SW 1271 (cell line): ENCODE measurements at regions not wholly inside any gene's neighbourhood (a gene's known extent, or its start where the extent isn't known, plus 50 kb on each side); places are given as distances from the start of the nearest gene placed in this dataset.

Experiments
- DNase-seq, 2 experiments: peaks; one replicate each; lab custom pipeline; 2025; lab: John Stamatoyannopoulos, UW

- DNase-seq: no peak
Observed at GRCh38 chr20:24261351-24261750, 208.1 kb upstream of the SYNDIG1 start.

GRCh38 chr20:24257171-24257570 is 212.3 kb upstream of the SYNDIG1 start:
- no peak for DNase-seq

DNA sequence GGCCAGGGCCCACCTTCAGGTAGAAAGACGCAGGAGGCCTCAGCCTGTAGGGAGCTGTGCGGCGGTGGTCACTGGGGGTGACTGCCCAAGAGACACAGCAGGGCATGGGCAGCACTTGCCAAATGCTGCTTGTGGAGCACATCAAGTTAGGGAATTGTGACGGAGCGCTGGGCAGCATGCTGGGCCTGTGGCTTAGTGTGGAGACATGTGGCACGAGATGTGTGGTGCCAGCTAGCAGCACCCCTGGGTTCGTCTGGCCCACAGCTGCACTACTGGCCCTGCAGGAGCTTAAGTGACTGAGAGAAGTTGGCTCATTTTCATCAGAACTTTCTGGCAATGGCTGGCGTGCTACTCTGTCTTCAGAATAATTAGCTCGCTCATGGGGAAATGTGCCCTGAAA is 213.1 kb upstream of the SYNDIG1 start:
- DNase-seq: no peak

DNA sequence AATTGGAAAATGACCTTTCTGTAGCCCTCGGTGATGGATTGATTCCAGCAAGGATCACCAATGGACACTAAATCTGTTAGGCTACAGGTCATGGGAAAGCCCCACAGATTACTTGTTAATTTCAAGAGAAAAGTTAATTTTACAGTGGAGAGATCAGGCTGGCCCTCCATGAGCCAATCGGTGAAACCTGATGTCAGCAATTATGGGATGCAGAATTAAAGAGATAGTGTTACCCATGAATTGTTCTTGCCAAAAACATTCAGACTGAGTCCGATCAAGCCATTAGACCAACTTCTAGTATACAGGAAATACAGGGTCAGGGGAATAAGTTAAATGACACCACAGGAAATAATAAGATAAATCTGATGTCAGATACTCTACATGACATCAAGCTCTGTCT is 214.9 kb upstream of the SYNDIG1 start:
- DNase-seq: no peak

DNA sequence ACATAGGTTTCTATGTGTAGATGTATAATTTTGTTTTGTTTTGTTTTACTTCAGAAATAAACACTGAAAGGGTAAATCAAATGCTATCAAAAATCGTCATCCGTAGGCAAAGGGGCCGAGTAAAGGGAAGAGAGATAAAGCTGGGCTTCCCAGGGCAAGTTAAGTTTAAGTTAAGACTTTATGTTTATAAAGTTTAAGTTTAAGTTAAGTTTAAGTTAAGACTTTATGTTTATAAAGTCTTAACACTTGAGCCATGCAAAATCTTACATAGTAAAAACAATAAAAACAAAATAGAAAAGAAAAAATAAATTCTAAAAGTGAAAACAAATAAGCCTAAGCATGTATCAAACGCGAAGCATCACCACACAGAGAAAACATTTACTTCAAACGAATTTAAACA is 216.1 kb upstream of the SYNDIG1 start:
- no peak for DNase-seq

DNA sequence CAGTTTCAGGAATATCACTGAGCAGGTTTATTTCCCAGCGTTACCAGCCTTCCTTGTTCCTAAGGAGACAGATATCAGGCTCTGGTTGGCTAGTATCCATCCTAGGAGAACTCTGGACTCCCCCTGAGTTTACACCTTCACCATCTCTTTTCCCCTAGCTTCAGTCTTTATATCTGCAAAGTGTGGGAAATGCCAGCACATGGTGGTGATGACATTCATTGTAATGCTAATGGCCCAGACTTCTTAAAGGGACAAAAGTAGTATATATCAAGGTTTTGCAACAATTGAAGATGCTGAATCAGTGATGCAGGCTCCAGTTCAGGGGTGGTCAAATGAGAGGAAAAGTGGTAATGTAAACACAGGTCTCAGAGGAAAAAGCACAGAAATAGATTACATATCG is 224.3 kb upstream of the SYNDIG1 start:
- no peak for DNase-seq

GRCh38 chr20:24242763-24243162 is 226.7 kb upstream of the SYNDIG1 start:
- DNase-seq: no peak

GRCh38 chr20:24241466-24241865 is 228.0 kb upstream of the SYNDIG1 start:
- no peak for DNase-seq

- DNase-seq: no peak
Observed at GRCh38 chr20:24236963-24237362, 232.5 kb upstream of the SYNDIG1 start.

GRCh38 chr20:24236201-24236600 is 233.2 kb upstream of the SYNDIG1 start:
- no peak for DNase-seq

DNA sequence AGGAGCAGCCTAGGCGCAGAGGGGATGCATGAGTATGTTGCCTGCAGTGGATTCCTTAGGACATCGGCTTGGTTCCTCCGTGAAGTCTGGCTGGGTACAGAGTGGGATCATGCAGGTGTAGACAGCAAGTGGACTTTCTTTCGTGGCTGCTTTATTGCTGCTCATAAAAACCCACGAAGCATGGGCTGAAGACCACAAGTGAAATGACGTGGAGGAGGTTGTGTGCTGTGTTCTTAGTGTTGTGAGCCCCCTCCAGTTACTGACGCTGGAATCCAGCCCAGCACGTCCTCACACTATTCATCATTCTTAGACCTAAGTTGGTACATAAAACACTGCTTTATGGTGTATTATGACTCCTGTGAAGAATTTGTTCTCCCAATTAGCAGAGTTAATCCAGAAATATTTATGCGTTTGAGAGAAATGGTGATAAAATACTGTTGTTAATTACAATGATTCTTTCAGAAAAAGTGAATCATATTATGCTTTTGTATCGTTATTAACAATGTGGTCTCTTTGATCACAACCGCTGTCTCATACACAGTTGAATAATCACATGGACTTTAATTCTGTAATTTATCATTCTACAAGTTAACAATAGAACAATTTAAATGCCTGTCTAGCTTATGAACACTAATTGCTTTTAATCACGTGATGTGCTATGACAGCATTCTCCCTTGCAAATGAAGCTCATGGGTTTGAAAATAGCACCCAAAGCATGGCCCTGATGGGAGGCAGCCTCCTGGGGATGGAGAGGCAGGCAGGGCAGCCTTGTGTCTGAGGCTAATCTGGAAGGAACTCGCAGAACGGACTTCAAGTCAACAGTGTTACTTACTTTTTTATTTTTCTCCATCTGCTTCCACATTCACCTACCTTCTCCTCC is 233.9 kb upstream of the SYNDIG1 start:
- no peak for DNase-seq

DNA sequence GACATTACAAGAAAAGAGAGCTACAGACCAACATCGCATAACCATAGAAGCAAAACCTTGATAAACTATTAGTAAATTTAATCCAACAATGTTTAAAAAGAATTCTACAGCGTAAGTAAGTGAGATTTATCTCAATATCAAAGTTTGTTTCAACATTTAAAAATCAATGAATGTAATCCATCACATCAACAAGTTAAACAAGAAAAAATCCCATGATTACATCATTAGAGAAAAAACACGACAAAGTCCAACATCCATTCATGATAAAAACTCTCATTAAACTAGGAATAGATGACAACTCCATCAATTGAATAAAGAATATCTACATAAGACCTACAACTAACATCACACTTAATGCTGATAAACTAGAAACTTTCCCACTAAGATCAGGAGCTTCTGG is 239.0 kb upstream of the GGTLC1 start:
- DNase-seq: no peak

DNA sequence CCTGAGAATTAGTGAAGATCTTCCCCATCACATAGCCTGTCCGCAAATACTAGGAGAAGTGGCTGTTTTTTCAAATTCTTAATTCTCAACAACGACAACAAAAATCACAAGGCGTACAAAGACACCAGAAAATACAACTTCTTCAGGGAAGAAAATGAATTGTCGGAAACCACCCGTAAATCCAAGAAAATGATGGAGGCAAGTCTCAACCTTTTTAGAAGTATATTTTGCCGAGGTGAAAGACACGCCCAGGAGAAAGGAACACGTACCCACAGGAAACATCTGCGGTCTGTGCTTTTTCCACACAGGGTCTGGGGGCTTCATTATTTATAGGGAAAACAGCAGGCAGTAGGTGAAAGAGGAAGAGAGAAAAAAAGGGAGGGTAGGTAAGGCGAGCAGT is 223.9 kb upstream of the GGTLC1 start:
- no peak for DNase-seq

GRCh38 chr20:24211972-24212371 is 223.4 kb upstream of the GGTLC1 start:
- DNase-seq: no peak

DNA sequence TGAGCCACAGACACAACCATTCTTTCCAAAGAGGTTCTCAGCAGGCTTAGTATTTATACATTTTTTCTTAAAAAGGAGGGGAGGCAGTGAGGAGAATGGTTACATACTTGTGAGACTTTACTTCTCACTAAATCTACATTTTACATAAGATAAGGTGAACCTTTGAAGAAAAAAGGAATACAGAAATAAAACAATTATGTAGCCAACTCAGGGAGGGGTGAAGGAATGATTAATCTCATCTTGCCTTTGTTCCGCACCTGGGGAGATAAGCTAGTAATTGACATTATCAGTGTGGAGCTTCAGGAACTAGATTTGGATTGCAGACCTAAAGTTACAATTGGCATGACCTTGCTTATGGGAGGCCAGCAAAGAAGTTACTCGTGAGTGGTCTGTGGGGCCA is 221.8 kb upstream of the GGTLC1 start:
- DNase-seq: no peak

GRCh38 chr20:24208652-24209051 is 220.1 kb upstream of the GGTLC1 start:
- DNase-seq: peak in 1 of 2 experiments; percentile 10

GRCh38 chr20:24207803-24208300 is 219.3 kb upstream of the GGTLC1 start:
- no peak for DNase-seq

DNA sequence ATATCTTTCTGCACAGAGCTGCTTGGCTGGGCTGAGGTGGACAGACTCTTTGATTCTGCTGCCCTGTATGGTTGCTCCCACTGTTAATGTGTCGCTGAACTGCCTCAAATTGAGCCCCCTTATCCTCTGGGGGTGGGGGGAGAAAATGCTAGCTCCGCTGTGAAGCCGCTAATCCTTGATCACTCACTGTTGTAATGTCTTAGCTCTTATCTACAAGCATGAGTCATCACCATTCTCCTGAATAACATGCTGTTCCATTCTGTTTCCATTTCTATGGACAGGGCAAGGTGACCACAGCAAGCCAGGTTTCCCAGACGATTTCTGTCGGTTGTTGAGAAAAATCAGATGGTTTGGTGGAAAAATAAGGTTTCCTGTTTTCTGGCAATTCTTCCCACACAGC is 218.4 kb upstream of the GGTLC1 start:
- DNase-seq: no peak

- DNase-seq: no peak
Observed at GRCh38 chr20:24203526-24204183, 215.1 kb upstream of the GGTLC1 start.

DNA sequence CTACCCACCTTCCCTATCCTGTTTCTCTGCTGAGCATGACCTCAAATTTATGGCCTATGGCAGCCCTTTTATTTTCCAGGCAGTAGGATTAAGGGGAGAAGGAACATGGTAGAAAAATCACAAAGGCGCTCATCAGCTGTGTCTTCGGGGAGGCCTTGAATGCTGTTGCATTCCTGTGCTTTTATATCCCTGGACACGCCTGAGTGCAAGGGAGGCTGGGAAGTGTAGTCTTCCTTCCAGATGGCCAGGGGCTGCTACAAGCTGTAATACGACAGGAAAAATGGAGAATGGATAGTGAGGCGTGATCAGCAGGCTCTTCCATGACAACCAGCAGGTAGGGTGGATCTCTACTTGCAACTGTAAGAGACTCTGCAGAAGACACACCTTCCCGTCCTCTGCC is 210.9 kb upstream of the GGTLC1 start:
- DNase-seq: no peak

DNA sequence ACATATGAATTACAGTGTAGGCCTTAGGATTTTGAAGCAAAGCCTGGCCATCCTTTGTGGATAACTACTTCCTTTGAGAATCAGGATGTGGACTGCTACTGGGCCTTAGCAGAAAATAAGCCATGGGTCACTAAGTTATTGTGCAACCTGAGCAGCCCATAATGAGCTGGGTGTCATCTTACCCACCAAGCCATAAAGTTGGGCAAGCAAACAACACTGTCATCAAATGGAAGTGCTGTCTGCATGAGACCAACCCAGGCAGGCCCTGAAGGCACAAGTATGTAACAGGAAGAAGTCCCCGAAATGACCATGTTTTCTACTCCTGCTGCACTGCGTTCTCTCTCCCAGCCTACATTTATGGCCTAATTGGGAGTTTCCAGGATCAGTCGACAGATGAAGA is 205.6 kb upstream of the GGTLC1 start:
- no peak for DNase-seq

DNA sequence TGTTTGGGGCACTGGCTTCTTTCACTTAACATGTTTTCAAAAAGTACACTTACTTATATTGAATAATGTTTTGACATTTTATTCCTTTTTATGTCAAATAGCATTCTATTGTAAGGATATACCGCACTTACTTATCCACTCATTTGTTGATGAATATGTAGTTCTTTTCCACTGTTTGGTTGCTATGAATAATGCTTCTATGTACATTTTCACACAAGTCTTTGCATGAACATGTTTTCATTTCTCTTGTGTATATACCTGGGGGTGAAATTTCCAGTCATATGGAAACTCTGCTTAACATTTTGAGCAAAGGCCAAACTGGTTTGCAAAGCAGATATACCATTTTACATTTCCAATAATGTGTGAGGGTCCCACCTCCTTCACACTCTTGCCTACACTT is 202.3 kb upstream of the GGTLC1 start:
- no peak for DNase-seq

- no peak for DNase-seq
Observed at GRCh38 chr20:24185791-24186190, 197.2 kb upstream of the GGTLC1 start.
